ENCODE measurements at regions not wholly inside any gene's neighbourhood (a gene's known extent, or its start where the extent isn't known, plus 50 kb on each side); places are given as distances from the start of the nearest gene placed in this dataset.

GRCh38 chr9:13503599-13503998 is 224.1 kb upstream of the MPDZ start:
- TF ChIP-seq CTCF (IDR thresholded peaks at IDR 0.05; ENCODE audit: low read length) (no peak), EZH2phosphoT487 (IDR thresholded peaks at IDR 0.05; ENCODE audit: low read length) (no peak), EZH2 (optimal IDR thresholded peaks at IDR 0.05; ENCODE audit: low read depth, low read length) (no peak)
